EH (cell line): ENCODE measurements at regions not wholly inside any gene's neighbourhood (a gene's known extent, or its start where the extent isn't known, plus 50 kb on each side); places are given as distances from the start of the nearest gene placed in this dataset.
"Not testable (repeated sequence)": the region's sequence is repeated elsewhere in the genome, so short reads cannot be mapped to it uniquely, and the experiment has no call there.

Experiments
- DNase-seq: peaks from one replicate; pipeline ENCODE4 v3.0.0-alpha.2; 2015; ENCODE audit warnings: low read depth

DNA sequence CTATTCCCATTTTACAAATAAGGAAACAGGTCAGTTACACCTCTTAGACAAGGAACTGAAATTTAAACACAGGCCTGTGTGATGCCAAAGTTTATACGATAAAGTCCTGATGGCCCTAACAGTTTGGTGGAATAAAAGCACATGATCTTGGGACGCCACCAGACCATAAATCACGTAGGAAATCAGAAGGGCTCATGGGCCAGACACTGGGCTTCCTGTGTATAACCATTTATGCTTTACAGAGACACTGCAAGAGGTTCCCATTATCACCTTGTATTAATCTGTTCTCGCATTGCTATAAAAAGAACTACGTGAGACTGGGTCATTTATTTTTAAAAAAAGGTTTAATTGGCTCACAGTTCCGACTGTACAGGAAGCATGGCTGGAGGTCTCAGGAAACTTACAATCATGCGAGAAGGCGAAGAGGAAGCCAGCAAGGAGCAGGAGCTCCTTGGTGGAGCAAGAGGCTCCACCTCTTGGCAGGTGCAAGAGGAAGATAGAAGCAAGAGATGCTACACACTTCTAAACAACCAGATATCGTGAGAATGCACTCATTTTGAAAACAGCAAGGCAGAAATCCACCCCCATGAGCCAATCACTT is 124.0 kb upstream of the MON1B start:
- DNase-seq, result no peak

DNA sequence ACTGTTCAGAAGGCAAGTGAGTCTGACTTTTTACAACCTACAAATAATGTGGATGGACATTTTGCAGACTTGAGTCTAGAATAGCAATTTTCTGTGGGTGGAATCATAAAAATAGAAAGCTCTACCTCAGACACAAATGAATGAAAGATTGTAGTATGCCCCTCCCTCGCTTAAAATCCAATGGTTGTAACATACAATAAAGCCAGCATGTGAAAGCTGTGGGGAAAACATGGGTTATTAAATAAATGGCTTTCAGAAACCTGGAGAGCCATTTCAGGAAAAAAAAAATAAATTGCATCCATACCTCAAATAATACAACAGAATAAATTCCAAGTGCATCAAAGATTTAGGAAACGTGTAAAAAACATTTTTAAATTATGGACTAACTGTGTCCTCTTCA is 123.1 kb upstream of the MON1B start:
- DNase-seq, result no peak

DNA sequence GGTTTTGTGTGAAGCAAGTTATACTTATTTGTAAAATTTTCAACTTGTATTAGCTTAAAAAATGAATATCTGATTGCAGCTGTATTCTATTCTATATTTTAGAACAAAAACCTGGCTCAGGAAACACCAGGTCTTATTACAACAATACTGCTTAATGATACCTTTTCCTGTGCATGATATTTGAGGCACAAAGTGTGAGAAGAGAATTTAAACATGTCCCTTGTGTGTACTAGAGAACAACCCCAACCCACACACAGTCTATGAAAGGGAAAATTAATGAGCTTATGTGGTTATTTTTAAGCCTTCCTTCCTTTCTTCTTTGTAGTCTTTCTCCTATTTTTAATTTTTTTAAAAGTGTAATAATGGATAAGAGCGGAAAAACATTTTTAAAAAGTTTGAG is 122.6 kb upstream of the MON1B start:
- DNase-seq, result no peak

DNA sequence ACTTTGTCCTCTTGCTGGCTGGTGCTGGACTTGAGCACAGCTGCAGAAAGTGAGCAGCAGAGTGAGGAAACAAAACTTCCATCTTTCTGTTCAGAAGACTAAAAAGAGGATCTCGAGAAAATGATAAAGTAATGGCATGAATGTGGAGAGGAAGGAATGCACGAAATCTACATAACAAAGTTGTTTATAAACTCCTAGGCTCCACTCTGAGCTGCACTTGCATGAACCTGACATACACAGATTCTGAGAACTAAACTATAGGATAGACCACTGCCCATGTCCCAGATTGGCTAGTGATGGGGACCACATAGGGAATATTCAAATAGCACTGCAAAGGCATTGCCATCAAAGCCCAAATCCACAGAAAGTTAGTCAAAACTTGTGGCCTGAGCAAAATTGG is 121.1 kb upstream of the MON1B start:
- no peak for DNase-seq

DNA sequence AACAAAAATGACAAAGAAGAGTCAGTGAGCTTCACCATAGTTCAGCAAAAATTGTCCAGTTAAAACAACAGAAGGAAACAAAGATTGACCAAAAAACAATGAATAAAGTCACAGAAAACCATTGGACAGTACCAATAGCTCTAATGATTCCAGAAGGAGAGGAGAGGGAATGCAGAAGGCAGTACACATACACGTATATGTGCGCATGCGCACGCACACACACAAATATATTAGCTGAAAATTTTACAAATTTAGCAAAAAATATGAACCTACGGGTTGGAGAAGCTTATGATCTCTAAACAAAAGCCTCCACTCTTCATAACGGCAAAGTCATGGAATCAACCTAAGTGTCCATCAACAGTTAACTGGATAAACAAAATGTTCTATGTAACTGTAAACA is 120.3 kb upstream of the MON1B start:
- DNase-seq, result no peak

DNA sequence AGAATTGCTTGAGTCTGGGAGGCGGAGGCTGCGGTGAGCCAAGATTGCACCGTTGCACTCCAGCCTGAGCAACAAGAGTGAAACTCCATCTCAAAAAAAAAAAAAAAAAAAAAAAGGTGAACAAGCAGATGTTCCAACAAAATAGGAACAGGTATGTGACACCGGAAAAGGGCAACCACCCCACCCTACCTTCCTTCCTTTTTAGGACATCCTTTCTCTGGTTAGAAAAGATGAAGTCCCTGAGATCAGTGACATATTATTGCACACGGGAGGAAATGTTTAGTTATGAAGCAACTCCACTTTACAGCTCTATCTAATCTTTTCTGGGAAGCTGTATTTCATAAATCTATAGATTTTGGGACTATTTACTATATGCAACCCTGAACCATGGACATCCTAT is 114.2 kb upstream of the MON1B start:
- no peak for DNase-seq

DNA sequence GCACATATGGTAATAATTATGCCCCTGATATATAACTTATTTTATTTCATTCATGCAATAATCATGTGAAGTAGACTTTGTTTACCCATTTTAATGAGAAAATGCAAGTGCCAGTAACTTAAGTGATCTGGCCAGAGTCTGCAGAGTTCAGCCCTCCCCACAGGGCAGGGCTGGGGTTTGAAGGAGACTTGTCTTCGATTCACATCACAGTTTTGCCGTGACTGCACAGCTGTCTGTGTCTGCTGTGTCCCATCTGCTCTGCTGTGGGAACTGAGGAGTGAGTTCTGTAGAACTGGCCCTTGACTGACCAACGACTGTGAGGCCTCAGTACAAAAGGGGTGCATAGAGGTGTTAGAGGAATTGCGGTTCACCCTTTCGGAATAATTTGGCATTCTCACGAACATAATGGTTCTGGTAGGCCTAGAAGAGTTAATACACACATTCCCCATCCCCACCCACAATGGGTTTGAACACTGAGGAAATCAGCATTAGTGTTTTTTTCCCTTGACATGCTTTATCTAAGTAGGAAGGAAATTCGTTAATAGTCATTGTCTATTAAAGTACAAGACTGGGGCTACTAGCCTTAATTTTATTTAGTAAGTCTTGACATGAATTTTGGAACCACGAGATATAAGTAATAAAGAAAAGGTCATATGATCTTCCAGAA is 113.6 kb upstream of the MON1B start:
- no peak for DNase-seq

DNA sequence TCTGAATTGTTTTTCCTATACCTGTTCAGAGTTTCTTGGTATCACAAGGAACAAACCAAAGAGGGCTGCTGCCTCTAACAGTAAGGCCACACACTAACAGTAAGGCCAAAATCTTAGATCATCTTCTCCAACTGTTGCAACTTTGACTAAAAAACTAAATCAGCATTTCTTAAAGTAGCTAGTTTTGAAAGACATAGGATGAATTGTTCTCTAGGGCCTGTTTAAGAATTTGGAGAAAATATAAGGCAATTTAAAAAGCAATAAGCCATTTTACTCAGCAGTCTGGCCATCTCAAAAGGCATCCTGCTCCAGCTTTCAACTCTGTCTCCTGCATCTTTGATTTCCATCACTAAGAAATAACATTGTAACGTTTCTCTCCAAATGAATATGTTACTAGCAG is 105.0 kb upstream of the MON1B start:
- no peak for DNase-seq

DNA sequence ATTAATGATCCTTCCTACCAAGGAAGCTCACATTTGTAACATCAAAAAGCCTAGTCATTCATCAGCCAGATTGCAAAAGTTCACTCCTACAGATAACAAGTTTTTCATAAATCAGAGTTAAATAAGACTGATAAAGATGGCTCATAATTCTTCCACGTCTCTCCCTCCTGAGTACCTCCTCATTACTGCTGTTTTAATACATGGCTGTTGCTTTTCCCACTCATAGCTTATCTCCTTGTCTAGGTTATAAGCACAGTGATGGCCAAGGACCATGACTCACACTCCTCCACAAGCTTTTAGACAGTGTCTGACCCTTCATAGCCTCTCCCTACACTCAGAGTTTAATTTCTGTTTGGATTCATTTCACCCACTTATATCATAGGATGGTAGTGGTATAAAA is 100.9 kb upstream of the MON1B start:
- no peak for DNase-seq

DNA sequence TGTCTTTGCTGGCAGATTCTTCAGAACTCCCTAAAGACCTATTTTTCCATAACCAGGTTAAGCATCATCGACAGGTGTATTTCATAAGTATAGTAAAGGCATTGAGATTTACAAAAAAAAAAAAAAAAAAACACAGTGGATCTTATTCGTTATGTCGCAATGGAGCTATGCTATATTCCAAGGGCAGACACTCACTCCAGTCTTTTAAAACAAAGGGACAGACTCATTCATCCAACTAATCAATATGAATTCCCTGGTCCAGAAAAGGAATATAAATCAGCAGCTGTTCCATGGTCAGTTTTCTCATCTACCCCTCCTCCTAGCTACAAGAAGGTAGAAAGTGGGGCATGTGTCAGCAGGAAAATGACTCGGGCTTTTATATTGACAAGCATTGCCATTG is 97.7 kb upstream of the MON1B start:
- DNase-seq, result no peak

DNA sequence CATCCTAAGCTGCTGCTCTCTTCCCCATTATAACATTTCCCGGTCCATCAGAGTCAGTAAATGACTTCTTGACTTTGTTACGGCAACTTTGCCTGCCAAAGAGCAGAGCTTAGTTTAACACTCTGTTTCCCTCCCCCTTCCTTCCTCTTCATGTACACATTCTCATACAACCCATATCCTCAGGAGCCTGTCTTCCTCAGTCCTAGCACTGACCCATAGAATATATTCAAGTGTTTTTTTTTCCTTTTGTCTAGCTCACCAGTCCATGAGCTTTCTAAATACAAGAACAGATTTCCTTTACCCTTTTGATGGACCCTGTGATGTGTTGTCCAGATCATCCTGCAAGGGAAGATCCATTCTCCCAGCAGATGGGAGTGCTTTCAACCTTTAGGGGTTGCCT is 97.0 kb upstream of the MON1B start:
- no peak for DNase-seq

DNA sequence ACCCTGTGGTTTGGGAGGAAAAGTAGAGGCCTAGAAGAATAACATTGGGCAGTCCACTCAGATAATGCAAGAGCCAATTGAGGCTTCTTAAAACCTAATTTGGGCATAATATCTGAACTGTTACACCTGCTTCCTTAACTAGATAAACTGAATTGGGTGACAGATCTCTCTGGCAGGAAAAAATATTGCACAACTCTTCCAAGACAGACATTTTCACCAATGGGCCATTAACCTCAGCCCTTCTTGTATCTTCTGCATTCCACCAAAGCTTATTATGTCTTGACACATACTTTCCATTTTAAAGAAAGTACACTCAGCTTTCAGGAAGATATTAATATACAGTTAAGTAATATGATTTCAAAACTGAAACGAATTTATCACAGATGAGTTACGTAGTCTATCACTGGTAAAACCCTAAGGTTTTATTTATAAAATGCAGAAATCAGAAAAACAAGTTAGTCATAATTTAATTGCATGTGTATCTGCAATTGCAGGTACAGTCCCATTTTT is 79.9 kb upstream of the MON1B start:
- no peak for DNase-seq

DNA sequence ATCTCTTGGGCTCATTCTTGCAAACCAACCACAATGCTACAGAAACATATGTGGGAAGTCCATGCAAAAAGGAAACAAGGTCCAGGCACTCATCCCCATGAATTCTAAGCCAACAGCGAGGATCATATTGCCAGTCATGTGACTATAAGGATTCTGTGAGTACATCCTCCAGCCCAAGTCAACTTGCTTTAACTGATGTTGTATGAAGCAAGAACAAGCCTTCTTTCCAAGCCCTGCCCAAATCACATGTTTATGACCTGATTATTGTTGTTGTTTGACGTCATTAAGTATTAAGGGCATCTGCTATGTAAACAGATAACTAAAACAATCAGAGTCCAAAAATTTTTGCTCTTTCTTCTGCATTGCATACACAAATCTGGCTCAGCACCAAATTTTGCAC is 78.2 kb upstream of the MON1B start:
- DNase-seq, result no peak

DNA sequence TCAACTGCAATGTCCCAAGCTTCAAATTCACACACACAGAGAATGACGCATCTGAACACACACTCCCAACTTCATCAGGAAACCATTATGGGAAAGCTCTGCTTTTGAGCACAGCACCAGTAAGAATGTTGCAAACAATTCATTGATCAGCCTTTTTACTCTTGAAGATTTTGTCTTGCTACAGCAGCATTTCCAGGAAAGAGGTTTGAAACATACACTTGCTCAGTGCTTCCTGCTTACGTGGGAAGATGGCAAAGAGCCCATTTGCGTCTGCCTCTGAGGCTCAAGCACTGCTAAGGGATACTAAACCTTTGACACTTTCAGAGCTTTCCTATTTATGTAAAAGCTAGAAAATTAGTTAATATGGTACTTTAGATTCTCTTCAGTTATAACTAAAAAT is 77.2 kb upstream of the MON1B start:
- DNase-seq, result no peak

DNA sequence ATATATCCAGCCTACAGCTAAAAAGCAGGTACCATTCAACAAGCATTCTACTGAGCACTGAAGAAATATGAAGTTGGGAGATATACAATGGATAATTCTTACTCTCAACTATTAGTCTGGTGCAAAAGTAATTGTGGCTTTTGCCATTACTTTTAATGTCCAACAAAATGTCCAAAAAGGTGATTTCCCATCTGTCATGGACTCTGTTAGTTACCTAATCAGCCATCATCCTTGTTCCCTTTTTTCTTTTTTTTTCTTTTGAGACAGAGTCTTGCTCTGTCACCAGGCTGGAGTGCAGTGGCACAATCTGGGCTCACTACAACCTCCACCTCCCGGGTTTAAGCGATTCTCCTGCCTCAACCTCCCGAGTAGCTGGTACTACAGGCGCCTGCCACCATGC is 76.6 kb upstream of the MON1B start:
- not testable (repeated sequence) for DNase-seq

DNA sequence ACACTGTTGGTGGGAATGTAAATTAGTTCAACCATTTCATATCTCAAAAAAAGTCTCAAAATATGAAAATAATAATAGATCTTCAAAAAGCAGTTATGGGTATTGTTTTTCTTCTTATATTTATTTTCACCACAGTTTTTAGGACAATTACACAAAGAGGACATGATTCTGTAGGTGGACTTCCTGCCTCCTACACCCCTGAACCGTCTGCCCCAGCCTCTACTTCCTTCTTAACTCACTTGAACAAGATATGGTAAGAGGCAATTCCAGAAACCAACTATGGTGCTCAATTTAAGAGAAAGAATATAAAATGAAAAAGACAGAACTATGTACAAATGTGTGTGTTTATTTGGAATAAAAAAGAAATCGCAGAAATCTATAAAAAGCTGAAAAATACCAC is 74.1 kb upstream of the MON1B start:
- no peak for DNase-seq

DNA sequence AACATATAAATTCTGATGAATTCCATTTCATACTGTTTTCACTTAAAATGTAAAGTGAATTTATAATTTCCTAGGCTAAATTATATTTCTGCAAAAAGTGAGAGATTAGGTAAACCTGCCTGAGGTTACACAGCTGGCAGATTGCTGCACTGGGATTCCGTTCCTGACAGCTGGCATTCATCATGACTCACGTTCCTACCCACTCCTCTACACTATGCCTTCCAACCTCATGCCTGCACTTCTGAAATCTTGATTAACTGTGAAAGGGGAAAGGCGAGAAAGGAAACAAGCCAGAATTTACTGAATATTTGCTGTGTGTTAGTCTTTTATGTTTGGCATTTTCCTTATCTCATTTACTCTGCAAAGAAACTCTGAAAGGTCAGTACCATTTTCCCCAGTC is 73.3 kb upstream of the MON1B start:
- no peak for DNase-seq

DNA sequence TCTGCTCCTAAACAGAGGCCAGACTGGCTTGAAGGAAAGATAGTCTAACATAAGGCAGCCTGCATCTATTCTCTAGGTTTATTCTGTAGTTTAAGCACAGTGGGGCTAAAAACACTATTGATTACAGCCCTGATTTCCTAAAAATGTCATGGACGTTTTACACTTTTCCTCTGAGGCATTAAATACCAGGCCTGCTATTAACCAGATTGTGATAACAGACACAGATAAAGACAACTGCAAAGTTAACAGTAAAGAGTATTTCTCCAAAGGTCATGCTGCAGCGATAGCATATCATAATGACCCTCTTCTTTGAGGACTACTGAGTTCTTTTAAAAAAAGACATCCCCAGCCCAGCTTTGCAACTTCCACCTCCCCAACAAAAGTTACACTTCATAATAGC is 59.6 kb upstream of the MON1B start:
- no peak for DNase-seq

DNA sequence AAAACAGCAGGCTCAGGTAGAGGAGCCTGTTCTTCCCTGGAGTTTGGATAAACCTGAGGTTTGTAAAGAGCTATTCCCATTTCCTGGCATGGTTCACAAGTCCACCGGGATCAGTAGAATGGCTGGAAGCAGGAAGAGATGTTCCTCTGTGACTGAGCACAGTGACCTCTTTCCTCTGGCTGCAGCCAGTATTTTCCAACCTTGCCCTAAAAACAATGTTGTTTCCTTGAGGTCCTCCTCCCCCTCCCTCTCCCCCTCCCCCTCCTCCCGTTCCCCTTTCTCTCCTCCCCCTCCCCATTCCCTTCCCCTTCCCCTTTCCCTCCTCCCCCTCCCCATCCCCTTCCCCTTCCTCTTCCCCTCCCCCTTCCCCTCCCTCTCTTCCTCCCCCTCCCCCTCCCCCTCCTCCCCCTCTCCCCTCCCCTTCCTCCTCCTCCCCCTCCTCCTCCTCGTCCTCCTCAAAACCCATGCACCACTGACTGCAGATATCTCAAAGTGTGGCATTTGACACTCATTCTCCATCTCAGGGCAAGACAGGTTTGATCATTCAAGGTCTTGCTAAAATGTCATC is 58.9 kb upstream of the MON1B start:
- DNase-seq, result no peak

DNA sequence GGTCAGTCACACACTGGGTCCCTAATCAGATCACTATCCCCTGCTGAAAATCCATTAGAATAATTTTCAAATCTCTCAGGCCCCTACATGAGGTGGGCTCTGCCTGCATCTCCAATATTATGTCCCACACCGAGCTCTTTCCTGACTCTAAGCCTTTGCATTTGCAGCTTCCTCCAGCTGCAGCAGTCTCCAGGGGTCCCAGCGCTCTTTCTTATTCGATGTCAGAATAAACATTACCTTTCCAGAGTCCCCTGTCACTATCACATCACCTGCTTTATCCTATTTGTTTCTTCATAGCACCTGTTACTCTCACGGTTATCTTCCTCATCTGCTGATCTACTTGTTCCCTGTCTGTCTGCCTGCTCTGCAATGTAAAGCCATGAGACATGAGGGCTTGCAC is 57.3 kb upstream of the MON1B start:
- no peak for DNase-seq

DNA sequence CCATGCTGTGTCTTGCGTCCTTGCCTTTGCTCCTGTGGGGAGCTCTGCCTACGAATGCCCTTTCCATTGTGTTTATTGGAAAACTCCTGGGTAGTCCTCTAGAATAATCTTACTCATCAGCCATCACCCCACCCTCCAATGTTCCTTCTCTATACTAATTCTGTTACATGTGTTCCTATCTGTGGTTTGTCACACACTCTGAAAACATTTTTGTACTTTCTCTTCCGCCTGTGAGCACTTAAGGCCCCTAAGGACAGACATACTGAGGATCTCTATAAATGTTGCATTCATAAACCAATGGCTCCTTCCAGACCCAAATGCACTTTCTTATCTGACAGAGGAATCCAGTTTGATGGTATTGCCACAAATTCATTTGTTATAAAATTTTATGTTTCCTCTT is 53.9 kb upstream of the MON1B start:
- no peak for DNase-seq
